Mesothelial cell of epicardium (in vitro differentiated cells): ENCODE measurements at regions not wholly inside any gene's neighbourhood (a gene's known extent, or its start where the extent isn't known, plus 50 kb on each side); places are given as distances from the start of the nearest gene placed in this dataset.

Experiments
- DNase-seq, 2 experiments: peaks; one replicate each; pipeline ENCODE4 v3.0.0; 2021; ENCODE audit warnings: low spot score in 2 of 2; ENCODE audit not compliant: unreplicated experiment in 2 of 2
- H3K27ac Mint-ChIP-seq: 2 replicates; pipeline ENCODE4 v1.8.0; 2021; ENCODE audit warnings: mixed read lengths
- H3K27me3 Mint-ChIP-seq: 2 replicates; pipeline ENCODE4 v1.8.0; 2021; ENCODE audit warnings: low read depth, mixed read lengths
- H3K36me3 Mint-ChIP-seq: 2 replicates; pipeline ENCODE4 v1.8.0; 2021; ENCODE audit warnings: mixed read lengths
- H3K4me1 Mint-ChIP-seq: 2 replicates; pipeline ENCODE4 v1.8.0; 2021; ENCODE audit warnings: mixed read lengths
- H3K4me3 Mint-ChIP-seq: 2 replicates; pipeline ENCODE4 v1.8.0; 2021; ENCODE audit warnings: mild to moderate bottlenecking, moderate library complexity, mixed read lengths
- H3K9me3 Mint-ChIP-seq: 2 replicates; pipeline ENCODE4 v1.8.0; 2021; ENCODE audit warnings: mixed read lengths
- TF ChIP-seq, protein P1 (sequence below): fragments of 200-600 bp; sonication (generic); IDR thresholded peaks from one replicate; pipeline ENCODE4 v1.5.0; 2021; ENCODE audit warnings: antibody characterized with exemption; ENCODE audit not compliant: unreplicated experiment

DNA sequence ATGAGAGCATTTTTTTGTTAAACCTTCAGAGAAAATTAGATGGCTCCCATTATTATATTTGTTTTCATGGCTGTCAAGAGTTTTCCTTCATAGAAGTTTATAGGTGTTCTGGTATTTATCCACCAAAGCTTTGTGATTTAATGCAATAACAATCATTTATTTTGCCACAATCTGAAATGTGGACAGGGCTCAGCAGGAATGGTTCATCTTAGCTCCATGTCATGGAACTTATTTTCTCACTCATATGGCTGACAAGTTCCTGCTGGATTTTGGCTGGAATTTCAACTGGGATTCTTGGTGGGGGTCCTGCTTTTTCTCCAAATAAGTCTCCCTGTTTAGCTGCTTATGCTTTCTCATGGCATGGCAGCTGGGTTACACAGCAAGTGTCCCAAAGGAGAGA lies 876.7 kb downstream of the QKI start:
- Mint-ChIP-seq H3K27ac (no peak overlapping the region), H3K9me3 (peaks cover 18% of the 10 kb centered on the region), H3K4me3 (no peak overlapping the region), H3K27me3 (no peaks in the 10 kb centered on the region), H3K4me1 (no peaks in the 10 kb centered on the region), H3K36me3 (no peaks in the 10 kb centered on the region)
- no peak for DNase-seq
- TF ChIP-seq, protein P1, sequence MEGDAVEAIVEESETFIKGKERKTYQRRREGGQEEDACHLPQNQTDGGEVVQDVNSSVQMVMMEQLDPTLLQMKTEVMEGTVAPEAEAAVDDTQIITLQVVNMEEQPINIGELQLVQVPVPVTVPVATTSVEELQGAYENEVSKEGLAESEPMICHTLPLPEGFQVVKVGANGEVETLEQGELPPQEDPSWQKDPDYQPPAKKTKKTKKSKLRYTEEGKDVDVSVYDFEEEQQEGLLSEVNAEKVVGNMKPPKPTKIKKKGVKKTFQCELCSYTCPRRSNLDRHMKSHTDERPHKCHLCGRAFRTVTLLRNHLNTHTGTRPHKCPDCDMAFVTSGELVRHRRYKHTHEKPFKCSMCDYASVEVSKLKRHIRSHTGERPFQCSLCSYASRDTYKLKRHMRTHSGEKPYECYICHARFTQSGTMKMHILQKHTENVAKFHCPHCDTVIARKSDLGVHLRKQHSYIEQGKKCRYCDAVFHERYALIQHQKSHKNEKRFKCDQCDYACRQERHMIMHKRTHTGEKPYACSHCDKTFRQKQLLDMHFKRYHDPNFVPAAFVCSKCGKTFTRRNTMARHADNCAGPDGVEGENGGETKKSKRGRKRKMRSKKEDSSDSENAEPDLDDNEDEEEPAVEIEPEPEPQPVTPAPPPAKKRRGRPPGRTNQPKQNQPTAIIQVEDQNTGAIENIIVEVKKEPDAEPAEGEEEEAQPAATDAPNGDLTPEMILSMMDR: no peak

DNA sequence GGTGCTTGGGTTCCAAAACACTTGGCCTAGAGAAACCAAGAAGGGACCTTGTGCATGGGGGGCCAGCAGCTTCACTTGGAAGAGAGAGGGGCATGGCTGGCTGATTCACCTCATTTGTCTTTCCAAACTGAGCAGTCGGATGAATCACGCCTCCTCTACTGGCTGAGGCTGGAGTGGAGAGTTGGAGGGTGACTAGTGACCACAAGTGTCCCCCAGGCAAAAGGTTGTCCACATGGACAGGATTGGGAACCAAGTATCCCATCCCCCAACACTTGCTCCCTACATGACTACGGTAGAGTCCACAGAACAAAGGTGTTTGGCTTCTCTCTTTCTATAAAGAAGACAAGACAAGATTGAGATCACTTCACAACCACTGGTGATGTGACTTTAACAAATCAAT lies 875.6 kb downstream of the QKI start:
- no peak for DNase-seq
- Mint-ChIP-seq H3K4me3 (no peak overlapping the region), H3K4me1 (no peaks in the 10 kb centered on the region), H3K36me3 (no peaks in the 10 kb centered on the region), H3K9me3 (peaks cover 18% of the 10 kb centered on the region), H3K27ac (no peak overlapping the region), H3K27me3 (no peaks in the 10 kb centered on the region)
- TF ChIP-seq, protein P1: no peak

DNA sequence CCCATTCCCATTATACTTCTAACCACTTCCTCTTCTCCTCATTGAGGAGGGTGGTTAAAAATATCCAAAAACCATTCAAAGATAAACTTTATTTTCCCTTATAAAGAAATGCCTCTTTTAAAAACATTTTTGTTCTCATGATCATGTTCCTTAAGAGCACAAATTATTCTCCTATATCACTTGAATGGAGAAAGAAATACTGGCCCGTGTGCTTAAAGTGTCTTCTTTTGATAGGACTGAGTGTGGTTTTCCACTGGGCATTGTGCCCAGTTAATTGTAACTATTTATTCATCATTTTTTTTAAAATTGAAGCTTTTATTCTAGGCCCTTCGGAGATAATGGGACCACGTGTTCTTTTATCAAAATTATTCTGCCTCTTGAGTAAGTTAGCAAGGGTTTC lies 871.5 kb downstream of the QKI start:
- no peak for DNase-seq
- H3K9me3 Mint-ChIP-seq: peaks cover 11% of the 10 kb centered on the region
- TF ChIP-seq, protein P1: no peak
- no peak overlapping the region for H3K4me3 Mint-ChIP-seq
- no peaks in the 10 kb centered on the region for H3K36me3 Mint-ChIP-seq
- no peaks in the 10 kb centered on the region for H3K4me1 Mint-ChIP-seq
- no peaks in the 10 kb centered on the region for H3K27me3 Mint-ChIP-seq
- H3K27ac Mint-ChIP-seq: no peak overlapping the region

DNA sequence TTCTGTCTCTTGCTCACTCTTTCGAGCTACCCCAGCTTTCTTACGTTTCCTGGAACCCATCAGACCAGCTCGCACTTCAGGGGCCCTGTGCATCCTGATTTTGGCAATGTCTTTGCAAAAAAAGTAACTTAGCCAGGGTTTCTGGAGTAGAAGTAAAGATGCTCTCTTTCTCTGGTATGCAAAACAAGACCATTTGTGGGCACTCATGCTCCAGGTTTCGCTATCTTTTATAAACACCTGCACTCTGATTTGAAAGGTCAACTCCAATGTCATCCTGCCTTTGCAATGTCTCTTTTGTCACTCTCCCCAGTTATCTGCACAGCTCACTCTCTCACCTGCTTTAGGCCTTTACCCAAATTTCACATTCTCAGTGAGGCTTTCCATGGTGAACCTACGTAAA lies 869.1 kb downstream of the QKI start:
- H3K27ac Mint-ChIP-seq: no peak overlapping the region
- no peaks in the 10 kb centered on the region for H3K27me3 Mint-ChIP-seq
- no peaks in the 10 kb centered on the region for H3K4me1 Mint-ChIP-seq
- TF ChIP-seq, protein P1: no peak
- H3K4me3 Mint-ChIP-seq: no peak overlapping the region
- H3K9me3 Mint-ChIP-seq: peaks cover 4% of the 10 kb centered on the region
- DNase-seq: no peak
- H3K36me3 Mint-ChIP-seq: no peaks in the 10 kb centered on the region

DNA sequence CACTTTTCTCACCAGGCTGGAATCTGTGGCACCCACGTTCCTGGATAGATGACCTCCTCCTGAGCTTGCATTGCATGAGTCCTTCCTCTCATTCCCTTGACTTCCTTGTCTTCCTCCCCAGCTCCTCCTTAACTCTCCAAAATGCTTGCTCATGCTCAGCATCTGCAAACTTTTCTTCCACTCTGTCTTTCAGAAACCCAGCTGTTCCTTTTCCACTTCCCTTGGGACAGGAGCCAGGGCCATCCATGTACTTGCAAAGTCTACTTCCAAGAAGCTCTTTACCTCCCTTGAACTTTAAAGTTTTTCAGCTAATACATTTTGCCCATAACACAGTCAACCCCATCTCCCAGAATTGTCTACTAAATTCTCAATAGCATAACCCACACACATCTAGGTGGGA lies 861.7 kb downstream of the QKI start:
- DNase-seq: no peak
- TF ChIP-seq, protein P1: no peak
- H3K4me3 Mint-ChIP-seq: no peak overlapping the region
- H3K36me3 Mint-ChIP-seq: no peaks in the 10 kb centered on the region
- peaks cover 9% of the 10 kb centered on the region for H3K9me3 Mint-ChIP-seq
- H3K27ac Mint-ChIP-seq: no peak overlapping the region
- no peaks in the 10 kb centered on the region for H3K27me3 Mint-ChIP-seq
- H3K4me1 Mint-ChIP-seq: no peaks in the 10 kb centered on the region

DNA sequence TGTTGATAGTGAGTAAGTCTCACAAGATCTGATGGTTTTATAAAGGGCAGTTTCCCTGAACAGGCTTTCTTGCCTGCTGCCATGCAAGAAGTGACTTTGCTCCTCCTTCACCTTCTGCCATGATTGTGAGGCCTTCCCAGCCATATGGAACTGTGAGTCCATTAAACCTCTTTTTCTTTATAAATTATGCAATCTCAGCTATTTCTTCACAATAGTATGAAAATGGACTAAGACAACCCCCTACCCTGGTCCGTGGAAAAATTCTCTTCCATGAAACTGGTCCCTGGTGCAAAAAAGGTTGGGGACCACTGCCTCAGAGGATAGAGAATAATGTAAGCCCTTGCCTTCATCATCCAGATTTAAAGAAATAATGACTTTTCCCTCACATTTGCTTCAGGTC lies 861.3 kb downstream of the QKI start:
- H3K9me3 Mint-ChIP-seq: peaks cover 9% of the 10 kb centered on the region
- no peak overlapping the region for H3K27ac Mint-ChIP-seq
- H3K36me3 Mint-ChIP-seq: no peaks in the 10 kb centered on the region
- no peak for DNase-seq
- H3K4me1 Mint-ChIP-seq: no peaks in the 10 kb centered on the region
- H3K27me3 Mint-ChIP-seq: no peaks in the 10 kb centered on the region
- H3K4me3 Mint-ChIP-seq: no peak overlapping the region
- TF ChIP-seq, protein P1: no peak
